GM12891 (cell line): ENCODE measurements at regions not wholly inside any gene's neighbourhood (a gene's known extent, or its start where the extent isn't known, plus 50 kb on each side); places are given as distances from the start of the nearest gene placed in this dataset.

Source experiments
- DNase-seq: peaks from one replicate; pipeline ENCODE4 v3.0.0; 2011; ENCODE audit warnings: low spot score; ENCODE audit not compliant: insufficient read length
- FAIRE-seq: peaks from 2 replicates; lab custom pipeline; 2011; peaks lifted over from hg19 to GRCh38; lab: Jason Lieb, UNC
- PAX5 ChIP-seq: IDR thresholded peaks from 2 replicates; pipeline ENCODE4 v1.6.1; 2011; ENCODE audit warnings: low read length, moderate library complexity, mild to moderate bottlenecking; ENCODE audit not compliant: insufficient read depth, severe bottlenecking
- POLR2A ChIP-seq: IDR thresholded peaks from 2 replicates; pipeline ENCODE4 v1.6.1; 2011; ENCODE audit warnings: low read depth, low read length, control low read depth
- POLR2AphosphoS5 ChIP-seq: IDR thresholded peaks from 2 replicates; pipeline ENCODE4 v1.6.1; 2011; ENCODE audit warnings: low read depth, low read length, control low read depth
- POU2F2 ChIP-seq: IDR thresholded peaks from 2 replicates; pipeline ENCODE4 v1.6.1; 2011; ENCODE audit warnings: low read depth, mild to moderate bottlenecking, control low read depth, low read length, moderate library complexity
- SPI1 ChIP-seq: IDR thresholded peaks from 2 replicates; pipeline ENCODE4 v1.6.1; 2011; ENCODE audit warnings: low read depth, low read length, control low read depth
- TAF1 ChIP-seq: IDR thresholded peaks from 2 replicates; pipeline ENCODE4 v1.6.1; 2011; ENCODE audit warnings: low read depth, low read length, control low read depth

- no peak for DNase-seq
- TF ChIP-seq PAX5 (no peak), POLR2A (no peak), POU2F2 (no peak), SPI1 (no peak), TAF1 (no peak), POLR2AphosphoS5 (no peak)
- FAIRE-seq: no peak
Observed at GRCh38 chr10:31619531-31620061, 300.6 kb downstream of the ZEB1 start.

DNA sequence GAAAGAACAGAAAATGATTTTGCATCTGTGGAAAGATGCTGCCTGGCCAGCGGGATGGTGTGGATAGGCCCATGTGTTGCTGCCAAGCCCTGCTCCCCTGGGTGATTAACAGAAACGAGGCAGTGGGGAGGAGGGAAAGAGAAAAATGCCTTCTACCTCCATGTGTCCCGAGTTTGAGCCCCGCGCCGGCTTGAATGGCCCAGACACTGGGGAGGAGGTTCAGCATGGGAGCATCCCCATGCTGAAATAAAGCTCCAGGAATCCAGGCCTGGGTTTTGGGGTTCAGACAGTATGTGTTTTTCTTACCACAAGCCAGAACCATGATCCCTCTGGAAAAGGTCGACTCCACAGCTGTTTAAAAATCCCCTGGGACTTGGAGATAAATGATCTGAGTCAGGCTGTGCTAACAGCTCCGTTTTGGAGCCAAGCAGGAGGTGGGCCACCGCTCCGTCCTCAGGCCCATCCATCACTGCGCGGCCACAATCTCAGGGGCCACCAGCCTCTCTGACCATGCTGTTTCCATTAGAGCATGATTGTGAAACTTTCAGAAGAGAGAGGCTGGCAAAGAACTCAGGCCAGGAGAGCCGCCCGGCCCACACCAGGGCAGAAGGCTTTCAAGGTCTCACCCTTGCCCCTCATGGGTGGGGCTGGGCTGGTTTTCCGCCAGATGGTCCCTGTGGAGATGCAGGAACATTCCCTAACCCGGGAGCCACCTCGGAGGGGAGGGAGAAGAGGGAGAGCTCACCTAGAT is 299.7 kb downstream of the ZEB1 start:
- no peak for TF ChIP-seq PAX5
- no peak for TF ChIP-seq POU2F2
- TF ChIP-seq POLR2AphosphoS5: no peak
- TF ChIP-seq POLR2A: no peak
- TF ChIP-seq SPI1: no peak
- no peak for TF ChIP-seq TAF1
- no peak for DNase-seq
- no peak for FAIRE-seq

GRCh38 chr10:31617757-31618156 is 298.7 kb downstream of the ZEB1 start:
- TF ChIP-seq SPI1 (peak; percentile 56), POLR2AphosphoS5 (no peak), TAF1 (no peak), POU2F2 (no peak), POLR2A (no peak)
- FAIRE-seq: no peak
- DNase-seq: no peak

- DNase-seq (no peak), FAIRE-seq (no peak)
- TF ChIP-seq POLR2A: no peak
- TF ChIP-seq POU2F2: no peak
- TF ChIP-seq POLR2AphosphoS5: no peak
- TF ChIP-seq TAF1: no peak
- no peak for TF ChIP-seq SPI1
- no peak for TF ChIP-seq PAX5
Observed at GRCh38 chr10:31617133-31617532, 298.1 kb downstream of the ZEB1 start.

DNA sequence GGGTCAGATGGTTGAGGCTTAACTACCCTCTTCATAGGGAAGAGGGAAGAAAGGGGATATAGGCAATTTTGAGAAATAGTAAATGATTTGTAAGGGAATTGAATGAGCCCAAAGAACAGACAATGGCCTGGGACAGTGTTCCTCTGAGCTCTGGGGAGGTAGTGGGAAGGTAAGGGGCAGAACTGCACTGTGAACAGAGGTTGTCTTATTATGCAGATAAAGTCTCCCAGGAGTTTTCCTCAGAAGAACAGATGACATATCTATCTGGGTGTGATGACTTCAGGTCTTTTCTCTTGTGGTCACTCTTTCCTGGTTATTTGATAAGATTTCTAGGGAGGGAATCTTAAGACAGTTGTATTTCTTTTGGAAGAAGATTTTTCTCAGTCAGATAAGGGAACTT is 296.1 kb downstream of the ZEB1 start:
- TF ChIP-seq TAF1: no peak
- TF ChIP-seq SPI1: no peak
- no peak for TF ChIP-seq POLR2A
- no peak for TF ChIP-seq PAX5
- no peak for TF ChIP-seq POU2F2
- FAIRE-seq: no peak
- no peak for DNase-seq

DNA sequence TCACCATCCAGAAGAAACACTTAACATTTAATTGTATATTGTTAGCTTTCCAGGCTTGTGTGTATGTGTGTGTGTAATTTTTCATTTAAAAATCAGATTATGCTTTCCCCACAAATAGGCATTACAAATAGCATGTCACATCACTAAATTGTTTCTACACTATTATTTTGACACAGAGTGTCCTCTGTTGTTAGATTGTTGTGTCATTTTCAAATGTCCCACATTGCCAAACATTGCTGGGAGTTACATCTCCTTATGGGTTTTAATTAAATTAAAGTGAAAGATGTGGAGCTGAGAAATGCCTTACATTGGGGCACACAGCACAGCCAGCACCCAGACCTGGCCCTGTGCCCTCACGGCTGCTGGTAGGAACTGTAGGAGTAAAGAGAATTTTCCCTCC is 295.6 kb downstream of the ZEB1 start:
- TF ChIP-seq POU2F2 (no peak), POLR2A (no peak), SPI1 (no peak), PAX5 (no peak)
- DNase-seq (no peak), FAIRE-seq (no peak)

DNA sequence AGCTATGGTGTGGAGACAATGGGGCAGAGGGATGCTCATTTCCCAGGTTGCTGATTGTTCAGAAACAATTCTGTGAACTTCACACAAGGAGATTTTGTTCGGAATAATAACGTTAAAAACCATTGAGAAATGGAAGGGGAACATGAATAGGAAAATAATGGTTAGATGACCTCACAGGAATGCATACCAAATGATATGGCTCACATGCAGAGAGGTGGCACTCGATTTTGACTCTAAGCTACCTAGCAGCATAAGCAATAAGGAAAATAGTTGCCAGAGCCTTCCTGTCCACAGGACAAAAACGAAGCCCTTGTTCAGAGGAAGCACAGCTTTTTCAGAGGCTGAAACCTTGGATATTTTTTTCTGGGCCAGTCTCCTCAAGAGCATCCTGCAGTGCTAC is 293.1 kb downstream of the ZEB1 start:
- FAIRE-seq: no peak
- DNase-seq: no peak

DNA sequence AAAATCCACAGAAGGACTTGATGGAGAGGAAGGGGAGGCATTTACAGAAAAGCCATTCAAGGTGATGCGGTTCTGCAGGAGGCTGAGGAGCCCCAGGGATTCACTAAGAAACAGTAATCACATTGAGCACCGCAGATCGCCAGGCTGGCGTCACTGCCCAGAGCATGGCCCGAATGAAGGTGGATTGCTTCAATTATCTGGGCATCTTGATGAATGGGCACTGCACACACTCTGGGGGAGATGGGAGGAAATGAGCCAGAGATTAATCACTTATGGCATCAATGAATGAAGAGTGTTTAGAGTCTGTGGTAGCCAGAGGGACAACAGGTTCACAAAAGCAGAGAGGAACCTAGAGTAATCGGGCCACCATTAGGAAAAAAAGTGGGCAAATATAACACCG is 292.1 kb downstream of the ZEB1 start:
- TF ChIP-seq TAF1: no peak
- no peak for DNase-seq
- FAIRE-seq: no peak

More for the DNA sequence above, 293.1 kb downstream of the ZEB1 start:
- TF ChIP-seq TAF1 (no peak), POLR2AphosphoS5 (no peak), POLR2A (no peak), SPI1 (no peak), PAX5 (no peak), POU2F2 (no peak)

- DNase-seq (no peak), FAIRE-seq (no peak)
- TF ChIP-seq POLR2A (no peak), TAF1 (no peak), SPI1 (no peak), POU2F2 (no peak), PAX5 (no peak), POLR2AphosphoS5 (no peak)
Observed at GRCh38 chr10:31607481-31607880, 288.5 kb downstream of the ZEB1 start.

DNA sequence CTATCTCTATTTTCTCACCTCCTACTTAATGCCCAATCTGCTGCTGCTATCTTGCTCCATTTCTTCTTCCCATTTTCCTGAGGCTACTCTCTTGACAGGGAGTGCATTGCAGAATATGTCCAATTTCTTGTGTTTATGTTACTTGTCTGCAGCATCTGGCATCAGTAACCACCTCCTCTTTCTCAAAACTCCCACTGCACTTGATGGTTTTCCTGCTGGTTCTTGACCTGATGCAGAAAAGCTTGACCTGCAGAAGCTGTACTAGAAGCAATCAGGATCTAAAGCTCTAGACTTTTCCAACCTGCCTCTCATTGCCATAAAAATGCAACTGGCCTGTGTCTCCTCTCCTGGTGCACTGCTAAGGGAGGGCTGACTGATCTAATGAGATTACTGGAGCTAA is 287.8 kb downstream of the ZEB1 start:
- FAIRE-seq (no peak), DNase-seq (no peak)
- no peak for TF ChIP-seq PAX5
- no peak for TF ChIP-seq POU2F2
- TF ChIP-seq SPI1: no peak
- no peak for TF ChIP-seq POLR2A
- TF ChIP-seq POLR2AphosphoS5: no peak
- no peak for TF ChIP-seq TAF1
